ENCODE measurements at regions not wholly inside any gene's neighbourhood (a gene's known extent, or its start where the extent isn't known, plus 50 kb on each side); places are given as distances from the start of the nearest gene placed in this dataset.

DNA sequence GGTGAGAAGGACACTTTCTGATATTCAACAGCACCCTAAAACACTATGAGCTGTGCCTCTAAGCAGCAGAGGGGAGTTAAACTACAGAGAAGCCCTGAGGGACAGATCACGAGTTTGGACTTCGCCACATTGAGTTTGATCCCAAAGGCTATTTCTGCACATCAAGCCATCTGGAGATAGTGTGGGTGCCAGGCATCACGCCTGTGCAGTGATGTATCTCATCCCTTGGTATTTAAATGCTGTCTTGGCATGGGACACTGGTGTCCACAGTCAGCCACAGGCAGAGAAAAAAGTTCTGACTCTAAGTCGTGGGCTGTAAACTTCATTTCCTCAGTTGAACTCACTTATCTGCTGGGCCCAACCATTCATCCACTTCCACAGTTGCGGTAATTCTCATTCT lies 742.3 kb upstream of the CELF4 start:
- TF ChIP-seq, protein P1, sequence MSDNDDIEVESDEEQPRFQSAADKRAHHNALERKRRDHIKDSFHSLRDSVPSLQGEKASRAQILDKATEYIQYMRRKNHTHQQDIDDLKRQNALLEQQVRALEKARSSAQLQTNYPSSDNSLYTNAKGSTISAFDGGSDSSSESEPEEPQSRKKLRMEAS (IDR thresholded peaks at IDR 0.05; ENCODE audit: insufficient read depth, insufficient read length), result no peak
- TF ChIP-seq, protein P2, sequence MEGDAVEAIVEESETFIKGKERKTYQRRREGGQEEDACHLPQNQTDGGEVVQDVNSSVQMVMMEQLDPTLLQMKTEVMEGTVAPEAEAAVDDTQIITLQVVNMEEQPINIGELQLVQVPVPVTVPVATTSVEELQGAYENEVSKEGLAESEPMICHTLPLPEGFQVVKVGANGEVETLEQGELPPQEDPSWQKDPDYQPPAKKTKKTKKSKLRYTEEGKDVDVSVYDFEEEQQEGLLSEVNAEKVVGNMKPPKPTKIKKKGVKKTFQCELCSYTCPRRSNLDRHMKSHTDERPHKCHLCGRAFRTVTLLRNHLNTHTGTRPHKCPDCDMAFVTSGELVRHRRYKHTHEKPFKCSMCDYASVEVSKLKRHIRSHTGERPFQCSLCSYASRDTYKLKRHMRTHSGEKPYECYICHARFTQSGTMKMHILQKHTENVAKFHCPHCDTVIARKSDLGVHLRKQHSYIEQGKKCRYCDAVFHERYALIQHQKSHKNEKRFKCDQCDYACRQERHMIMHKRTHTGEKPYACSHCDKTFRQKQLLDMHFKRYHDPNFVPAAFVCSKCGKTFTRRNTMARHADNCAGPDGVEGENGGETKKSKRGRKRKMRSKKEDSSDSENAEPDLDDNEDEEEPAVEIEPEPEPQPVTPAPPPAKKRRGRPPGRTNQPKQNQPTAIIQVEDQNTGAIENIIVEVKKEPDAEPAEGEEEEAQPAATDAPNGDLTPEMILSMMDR (IDR thresholded peaks at IDR 0.05; ENCODE audit: extremely low read depth in 1 of 2, insufficient read depth in 1 of 2, low read depth in 1 of 2, low read length in 2 of 2), result no peak
- TF ChIP-seq GATA2 (IDR thresholded peaks at IDR 0.05; ENCODE audit: insufficient read depth, insufficient read length, low read depth, low read length), result no peak
- no peak for TF ChIP-seq EZH2 (IDR thresholded peaks at IDR 0.05; ENCODE audit: borderline replicate concordance, low read depth, low read length, severe bottlenecking)

All from endothelial cell of umbilical vein (primary cell).